ENCODE measurements at regions not wholly inside any gene's neighbourhood (a gene's known extent, or its start where the extent isn't known, plus 50 kb on each side); places are given as distances from the start of the nearest gene placed in this dataset.

DNA sequence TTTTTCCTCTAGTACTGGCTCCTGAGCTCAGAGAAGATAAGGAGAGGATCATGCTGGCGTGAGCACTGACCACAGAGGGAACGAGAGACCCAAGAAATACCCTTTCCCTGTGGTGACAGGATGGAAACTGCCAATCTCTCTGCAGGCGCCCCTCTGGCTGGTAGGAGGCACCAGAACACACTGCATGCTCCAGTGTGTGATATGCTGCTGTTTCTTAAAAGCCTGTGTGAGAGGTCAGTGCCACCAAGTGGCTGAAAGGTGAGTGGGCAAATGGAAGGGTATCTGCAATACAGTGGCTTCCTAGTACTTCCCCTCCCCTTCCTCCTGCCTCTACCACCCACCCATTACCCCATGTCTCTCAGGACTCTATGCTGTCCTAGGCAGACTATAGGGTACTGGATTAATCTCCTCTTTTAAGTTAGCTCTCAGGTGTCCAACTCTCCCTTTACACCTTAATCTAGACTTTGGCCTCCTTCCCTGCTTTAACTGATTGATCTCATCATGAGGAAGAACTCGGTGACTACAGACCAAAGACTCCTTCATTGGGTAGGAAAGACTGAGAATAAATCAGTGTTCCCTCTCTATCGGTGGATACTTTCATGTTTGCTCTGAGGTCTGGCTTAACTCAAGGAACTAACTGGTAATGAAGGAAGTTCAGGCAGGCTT, 283.6 kb downstream of the ADRA2A start:
- Histone ChIP-seq H3K9ac (replicated peaks; ENCODE audit: extremely low read depth, insufficient read depth, low read length) (no peak overlapping the region), H2AFZ (ENCODE audit: low read depth, low read length) (no peak overlapping the region), H3K4me3 (replicated peaks in 1 of 3; ENCODE audit: insufficient read depth in 1 of 3, low read depth in 1 of 3, low read length in 3 of 3) (no peak overlapping the region), H3K36me3 (ENCODE audit: control insufficient read depth in 2 of 2, extremely low read depth in 1 of 2, insufficient read depth in 2 of 2, low read length in 2 of 2) (no peaks in the 10 kb centered on the region), H3K4me2 (ENCODE audit: insufficient read depth, low read length) (no peak overlapping the region), H3K9me3 (replicated peaks; ENCODE audit: control insufficient read depth, insufficient read depth, low read length) (peaks cover 4% of the 10 kb centered on the region), H4K20me1 (replicated peaks; ENCODE audit: control insufficient read depth, extremely low read depth, insufficient read depth, low read length) (no peaks in the 10 kb centered on the region), H3K4me1 (ENCODE audit: control insufficient read depth, extremely low read depth, insufficient read depth, low read length) (no peaks in the 10 kb centered on the region), H3K27ac (ENCODE audit: insufficient read depth, low read depth, low read length) (no peak overlapping the region), H3K79me2 (ENCODE audit: control insufficient read depth, insufficient read depth, low read length) (no peaks in the 10 kb centered on the region), H3K9me1 (replicated peaks; ENCODE audit: control insufficient read depth, extremely low read depth, insufficient read depth, low read length) (no peaks in the 10 kb centered on the region), H3K27me3 (ENCODE audit: control insufficient read depth in 2 of 2, insufficient read depth in 2 of 2, low read length in 2 of 2) (no peaks in the 10 kb centered on the region)
- ChIA-PET CTCF (no interaction called here), POLR2A (no interaction called here)
- no TSS peak for BruUV-seq (replicated peaks)
- TF ChIP-seq GATA2 (IDR thresholded peaks at IDR 0.05; ENCODE audit: insufficient read depth, insufficient read length, low read depth, low read length) (no peak), FOS (IDR thresholded peaks at IDR 0.05; ENCODE audit: borderline replicate concordance, insufficient read depth, low read length) (no peak), POLR2AphosphoS5 (IDR thresholded peaks at IDR 0.05; ENCODE audit: insufficient read depth, low read depth, low read length) (no peak)
- TF ChIP-seq, protein P1, sequence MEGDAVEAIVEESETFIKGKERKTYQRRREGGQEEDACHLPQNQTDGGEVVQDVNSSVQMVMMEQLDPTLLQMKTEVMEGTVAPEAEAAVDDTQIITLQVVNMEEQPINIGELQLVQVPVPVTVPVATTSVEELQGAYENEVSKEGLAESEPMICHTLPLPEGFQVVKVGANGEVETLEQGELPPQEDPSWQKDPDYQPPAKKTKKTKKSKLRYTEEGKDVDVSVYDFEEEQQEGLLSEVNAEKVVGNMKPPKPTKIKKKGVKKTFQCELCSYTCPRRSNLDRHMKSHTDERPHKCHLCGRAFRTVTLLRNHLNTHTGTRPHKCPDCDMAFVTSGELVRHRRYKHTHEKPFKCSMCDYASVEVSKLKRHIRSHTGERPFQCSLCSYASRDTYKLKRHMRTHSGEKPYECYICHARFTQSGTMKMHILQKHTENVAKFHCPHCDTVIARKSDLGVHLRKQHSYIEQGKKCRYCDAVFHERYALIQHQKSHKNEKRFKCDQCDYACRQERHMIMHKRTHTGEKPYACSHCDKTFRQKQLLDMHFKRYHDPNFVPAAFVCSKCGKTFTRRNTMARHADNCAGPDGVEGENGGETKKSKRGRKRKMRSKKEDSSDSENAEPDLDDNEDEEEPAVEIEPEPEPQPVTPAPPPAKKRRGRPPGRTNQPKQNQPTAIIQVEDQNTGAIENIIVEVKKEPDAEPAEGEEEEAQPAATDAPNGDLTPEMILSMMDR (IDR thresholded peaks at IDR 0.05; ENCODE audit: extremely low read depth in 1 of 2, insufficient read depth in 1 of 2, low read depth in 1 of 2, low read length in 2 of 2) = no peak
- dilution Hi-C loops (cut with MboI; ENCODE audit: extremely low pct_ligation_motif_present, low sequenced_read_pairs) (no loop called here), intact Hi-C loops (cut with micrococcal nuclease) (no loop called here)
- no peak for DNase-seq (ENCODE audit: low read depth, low spot score)
- FAIRE-seq = no peak

DNA sequence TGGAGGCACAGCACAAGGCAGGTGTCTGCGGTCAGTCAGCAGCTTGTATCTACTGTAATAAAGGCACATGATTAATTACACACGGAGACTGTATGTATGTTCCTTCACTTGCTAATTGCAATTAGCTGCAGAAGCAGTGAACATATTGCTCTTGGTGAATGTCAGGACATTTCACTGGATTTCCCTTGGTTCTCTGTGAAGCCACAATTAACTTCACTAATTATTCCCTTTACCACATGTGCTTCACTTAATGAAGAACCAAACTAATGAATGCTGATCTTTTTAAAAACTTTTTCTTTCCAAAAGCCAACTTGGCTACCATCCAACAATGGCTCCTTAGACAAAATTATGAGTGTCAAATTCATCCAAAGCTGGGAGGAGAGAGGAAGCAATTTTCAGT, 290.7 kb downstream of the ADRA2A start:
- Histone ChIP-seq H3K4me2 (ENCODE audit: insufficient read depth, low read length) (no peak overlapping the region), H3K79me2 (ENCODE audit: control insufficient read depth, insufficient read depth, low read length) (no peaks in the 10 kb centered on the region), H3K4me3 (replicated peaks in 1 of 3; ENCODE audit: insufficient read depth in 1 of 3, low read depth in 1 of 3, low read length in 3 of 3) (no peak overlapping the region), H4K20me1 (replicated peaks; ENCODE audit: control insufficient read depth, extremely low read depth, insufficient read depth, low read length) (no peaks in the 10 kb centered on the region), H3K4me1 (ENCODE audit: control insufficient read depth, extremely low read depth, insufficient read depth, low read length) (no peaks in the 10 kb centered on the region), H3K9ac (replicated peaks; ENCODE audit: extremely low read depth, insufficient read depth, low read length) (no peak overlapping the region), H3K9me3 (replicated peaks; ENCODE audit: control insufficient read depth, insufficient read depth, low read length) (peaks cover 6% of the 10 kb centered on the region), H3K27ac (ENCODE audit: insufficient read depth, low read depth, low read length) (no peak overlapping the region), H2AFZ (ENCODE audit: low read depth, low read length) (no peak overlapping the region), H3K36me3 (ENCODE audit: control insufficient read depth in 2 of 2, extremely low read depth in 1 of 2, insufficient read depth in 2 of 2, low read length in 2 of 2) (no peaks in the 10 kb centered on the region), H3K27me3 (ENCODE audit: control insufficient read depth in 2 of 2, insufficient read depth in 2 of 2, low read length in 2 of 2) (no peaks in the 10 kb centered on the region), H3K9me1 (replicated peaks; ENCODE audit: control insufficient read depth, extremely low read depth, insufficient read depth, low read length) (no peaks in the 10 kb centered on the region)
- intact Hi-C loops (cut with micrococcal nuclease) = no loop called here
- ChIA-PET POLR2A (no interaction called here), CTCF (no interaction called here)
- TF ChIP-seq POLR2A (IDR thresholded peaks at IDR 0.05; ENCODE audit: low read depth, low read length) (no peak), JUN (IDR thresholded peaks at IDR 0.05; ENCODE audit: borderline replicate concordance, insufficient read depth, insufficient read length, low read depth) (no peak), FOS (IDR thresholded peaks at IDR 0.05; ENCODE audit: borderline replicate concordance, insufficient read depth, low read length) (no peak), POLR2AphosphoS5 (IDR thresholded peaks at IDR 0.05; ENCODE audit: insufficient read depth, low read depth, low read length) (no peak), GATA2 (IDR thresholded peaks at IDR 0.05; ENCODE audit: insufficient read depth, insufficient read length, low read depth, low read length) (no peak), MYC (IDR thresholded peaks at IDR 0.05; ENCODE audit: low read depth, low read length) (no peak), EZH2 (IDR thresholded peaks at IDR 0.05; ENCODE audit: borderline replicate concordance, low read depth, low read length, severe bottlenecking) (no peak)
- TF ChIP-seq, protein P2, sequence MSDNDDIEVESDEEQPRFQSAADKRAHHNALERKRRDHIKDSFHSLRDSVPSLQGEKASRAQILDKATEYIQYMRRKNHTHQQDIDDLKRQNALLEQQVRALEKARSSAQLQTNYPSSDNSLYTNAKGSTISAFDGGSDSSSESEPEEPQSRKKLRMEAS (IDR thresholded peaks at IDR 0.05; ENCODE audit: insufficient read depth, insufficient read length) = no peak
- TF ChIP-seq, protein P1 (IDR thresholded peaks at IDR 0.05; ENCODE audit: extremely low read depth in 1 of 2, insufficient read depth in 1 of 2, low read depth in 1 of 2, low read length in 2 of 2) = no peak
- no peak for DNase-seq (ENCODE audit: low read depth, low spot score)
- no peak for FAIRE-seq
- no TSS peak for BruUV-seq (replicated peaks)
- dilution Hi-C loops (cut with MboI; ENCODE audit: extremely low pct_ligation_motif_present, low sequenced_read_pairs) = no loop called here

Measured in endothelial cell of umbilical vein (primary cell).